ENCODE measurements at regions not wholly inside any gene's neighbourhood (a gene's known extent, or its start where the extent isn't known, plus 50 kb on each side); places are given as distances from the start of the nearest gene placed in this dataset.

GRCh38 chr16:27719106-27719445 is 169.1 kb downstream of the KATNIP start:
- TF ChIP-seq POLR2AphosphoS5 (IDR thresholded peaks at IDR 0.05; ENCODE audit: low read depth, low read length) (no peak), POLR2A (IDR thresholded peaks at IDR 0.05; ENCODE audit: low read depth, low read length) (no peak), TAF1 (IDR thresholded peaks at IDR 0.05; ENCODE audit: borderline replicate concordance, low read depth, low read length) (no peak)

Measured in GM12892 (cell line).